Stimulated activated naive B cell treated with anti-CD40 and anti-IgM and Interleukin-4, amounts not matched to agents 10 μg/mL and 1 μg/mL and 100 μg/mL, for 72 hours (primary cell): ENCODE measurements at regions not wholly inside any gene's neighbourhood (a gene's known extent, or its start where the extent isn't known, plus 50 kb on each side); places are given as distances from the start of the nearest gene placed in this dataset.
"Not testable (repeated sequence)": the region's sequence is repeated elsewhere in the genome, so short reads cannot be mapped to it uniquely, and the experiment has no call there.

Source experiments
- ATAC-seq, 2 donors: fragments of 150-1000 bp; cut with Tn5 transposase; replicated peaks; 2 replicates each; pipeline ENCODE4 v1.10.0; 2021; ENCODE audit warnings: moderate library complexity in 1 of 2
- DNase-seq: peaks from one replicate; pipeline ENCODE4 v3.0.0; 2021
- H3K27ac Mint-ChIP-seq: one replicate; pipeline ENCODE4 v1.8.0; 2022; ENCODE audit warnings: mild to moderate bottlenecking, mixed read lengths
- H3K27me3 Mint-ChIP-seq, 2 donors: one replicate each; pipeline ENCODE4 v1.8.0; 2022; ENCODE audit warnings: mixed read lengths in 2 of 2
- H3K36me3 Mint-ChIP-seq, 2 donors: one replicate each; pipeline ENCODE4 v1.8.0; 2022; ENCODE audit warnings: mixed read lengths in 2 of 2, mild to moderate bottlenecking in 1 of 2
- H3K4me1 Mint-ChIP-seq, 2 donors: one replicate each; pipeline ENCODE4 v1.8.0; 2022; ENCODE audit warnings: mixed read lengths in 2 of 2, mild to moderate bottlenecking in 1 of 2
- H3K4me3 Mint-ChIP-seq, 2 donors: one replicate each; pipeline ENCODE4 v1.8.0; 2022; ENCODE audit warnings: mild to moderate bottlenecking in 2 of 2, mixed read lengths in 2 of 2, moderate library complexity in 1 of 2
- H3K9me3 Mint-ChIP-seq, 2 donors: one replicate each; pipeline ENCODE4 v1.8.0; 2022; ENCODE audit warnings: mixed read lengths in 2 of 2, mild to moderate bottlenecking in 1 of 2

DNA sequence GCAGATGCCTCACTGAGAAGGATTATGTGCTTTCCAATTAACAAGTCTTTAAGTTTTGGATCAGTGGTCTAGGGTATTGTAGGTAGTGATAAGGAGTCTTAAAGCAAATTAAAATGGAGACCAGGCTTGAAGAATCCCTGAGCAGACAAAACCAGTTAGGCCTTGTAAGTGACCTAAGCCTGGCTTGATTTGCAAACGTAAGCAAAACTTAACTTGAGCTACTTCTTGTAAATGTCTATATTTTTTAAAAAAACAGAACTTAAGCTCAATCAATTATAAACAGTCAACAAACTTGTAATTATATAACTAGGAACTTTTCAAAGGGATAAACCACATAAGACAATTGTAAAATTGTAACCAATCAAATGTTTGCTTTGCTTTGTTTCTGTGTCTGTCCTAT lies 72.7 kb upstream of the NALF2 start:
- H3K4me1 Mint-ChIP-seq: no peaks in the 10 kb centered on the region
- H3K27me3 Mint-ChIP-seq: peaks cover 13 to 15% of the 10 kb centered on the region in 2 donors
- ATAC-seq (no peak), DNase-seq (no peak)
- no peak overlapping the region for H3K4me3 Mint-ChIP-seq
- no peak overlapping the region for H3K27ac Mint-ChIP-seq
- H3K36me3 Mint-ChIP-seq: no peaks in the 10 kb centered on the region
- no peaks in the 10 kb centered on the region for H3K9me3 Mint-ChIP-seq

DNA sequence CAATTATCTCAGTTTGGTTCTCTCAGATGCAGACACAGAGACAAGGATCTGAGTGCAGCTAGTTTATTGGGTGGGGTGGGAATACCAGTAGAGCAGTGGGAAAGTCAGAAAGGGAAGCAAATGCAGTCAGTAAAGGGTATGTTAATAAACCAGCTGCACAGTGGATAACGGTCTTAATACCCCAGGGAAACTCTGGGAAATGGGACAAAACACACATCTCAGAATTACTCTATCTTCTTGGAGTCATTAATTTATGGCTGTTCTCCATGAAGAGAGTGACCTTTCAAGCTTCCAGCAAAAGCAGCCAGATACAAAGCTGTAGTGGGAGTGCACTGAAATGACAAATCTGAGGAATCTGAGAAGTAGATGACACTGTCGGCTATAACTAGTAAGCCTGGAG lies 73.3 kb upstream of the NALF2 start:
- H3K36me3 Mint-ChIP-seq: no peaks in the 10 kb centered on the region
- H3K27me3 Mint-ChIP-seq: peaks cover 13 to 15% of the 10 kb centered on the region in 2 donors
- no peaks in the 10 kb centered on the region for H3K4me1 Mint-ChIP-seq
- ATAC-seq (no peak), DNase-seq (no peak)
- no peak overlapping the region for H3K27ac Mint-ChIP-seq
- H3K9me3 Mint-ChIP-seq: no peaks in the 10 kb centered on the region
- H3K4me3 Mint-ChIP-seq: no peak overlapping the region

DNA sequence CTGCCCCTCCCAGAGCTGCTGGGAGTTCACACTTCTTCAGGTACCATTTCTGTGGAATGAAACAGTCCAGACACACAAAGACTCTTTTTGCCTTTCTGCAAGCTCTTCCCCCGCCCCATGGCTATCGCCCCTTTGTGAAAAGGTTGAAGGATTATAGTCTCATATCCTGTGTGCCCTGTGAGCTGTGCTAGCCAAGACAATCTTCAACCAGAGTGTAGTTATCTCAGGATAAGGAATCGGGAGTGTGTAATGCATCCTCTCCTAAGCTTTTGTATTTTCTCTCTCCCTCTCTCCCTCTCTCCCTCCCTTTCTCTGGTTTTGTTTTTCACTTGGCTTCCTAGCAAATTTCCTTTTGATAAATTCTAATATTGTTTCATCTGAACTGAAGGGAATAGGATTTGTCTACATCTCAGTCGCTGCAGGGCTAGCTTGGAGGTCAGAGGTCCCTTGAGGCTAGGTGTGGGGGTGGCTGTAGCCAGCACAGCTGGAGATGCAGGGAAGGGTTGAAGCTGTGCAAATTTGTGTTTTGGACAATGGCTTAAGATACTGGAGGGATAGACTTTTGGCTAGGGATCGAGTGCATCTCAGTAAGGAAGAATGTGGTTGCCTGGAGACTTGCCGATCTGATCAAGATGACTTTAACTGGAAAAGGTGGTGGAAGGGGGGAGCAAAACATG lies 74.6 kb upstream of the NALF2 start:
- H3K4me3 Mint-ChIP-seq: no peak overlapping the region
- H3K36me3 Mint-ChIP-seq: no peaks in the 10 kb centered on the region
- H3K27me3 Mint-ChIP-seq: peaks cover 13 to 19% of the 10 kb centered on the region in 2 donors
- no peak for ATAC-seq
- no peak overlapping the region for H3K27ac Mint-ChIP-seq
- H3K9me3 Mint-ChIP-seq: no peaks in the 10 kb centered on the region
- DNase-seq: no peak
- H3K4me1 Mint-ChIP-seq: no peaks in the 10 kb centered on the region

DNA sequence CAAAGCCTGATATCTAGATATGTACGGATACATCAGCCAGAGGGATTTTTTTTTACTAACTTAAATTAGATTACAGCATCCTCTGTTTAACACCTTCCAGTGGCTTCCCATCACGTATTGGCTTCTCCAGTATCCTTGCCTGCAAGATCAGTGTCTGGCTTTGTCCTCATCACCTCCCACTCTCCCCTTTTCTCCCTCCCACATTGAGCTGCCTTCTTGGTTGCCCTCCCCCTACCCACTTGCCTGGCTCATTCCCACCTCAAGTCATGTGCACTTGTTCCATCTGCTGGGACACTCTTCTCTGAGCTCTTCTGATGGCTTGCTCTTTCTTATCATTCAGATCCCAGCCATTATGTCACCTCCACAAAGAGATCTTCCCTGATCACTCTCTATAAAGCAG lies 75.9 kb upstream of the NALF2 start:
- no peaks in the 10 kb centered on the region for H3K4me1 Mint-ChIP-seq
- no peak overlapping the region for H3K27ac Mint-ChIP-seq
- peaks cover 13 to 19% of the 10 kb centered on the region in 2 donors for H3K27me3 Mint-ChIP-seq
- no peak for ATAC-seq
- no peak overlapping the region for H3K4me3 Mint-ChIP-seq
- no peak for DNase-seq
- H3K9me3 Mint-ChIP-seq: peaks cover 0 to 3% of the 10 kb centered on the region in 2 donors
- H3K36me3 Mint-ChIP-seq: no peaks in the 10 kb centered on the region

DNA sequence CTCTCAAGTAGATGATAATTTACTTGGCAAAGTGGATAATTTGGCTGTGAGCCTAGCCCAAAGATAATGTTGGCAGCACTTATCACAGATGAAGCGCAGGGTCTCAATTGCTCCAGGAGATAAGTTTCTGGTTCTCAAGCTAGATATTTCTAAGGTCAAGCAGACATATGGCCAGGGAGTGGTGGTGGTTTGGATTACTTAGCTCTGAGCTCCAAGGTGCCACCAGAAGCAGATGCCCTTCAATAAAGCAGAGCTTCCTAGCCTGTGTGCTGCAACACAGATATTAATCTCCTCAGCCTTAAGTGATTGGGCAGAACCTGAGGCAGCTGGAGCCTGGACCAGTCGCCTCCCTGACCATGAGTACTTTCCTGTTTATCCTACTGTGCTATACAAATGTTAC lies 79.2 kb upstream of the NALF2 start:
- H3K4me3 Mint-ChIP-seq: no peak overlapping the region
- no peak for ATAC-seq
- peaks cover 6 to 17% of the 10 kb centered on the region in 2 donors for H3K27me3 Mint-ChIP-seq
- no peak overlapping the region for H3K27ac Mint-ChIP-seq
- H3K4me1 Mint-ChIP-seq: no peaks in the 10 kb centered on the region
- H3K9me3 Mint-ChIP-seq: peaks cover 0 to 3% of the 10 kb centered on the region in 2 donors
- no peak for DNase-seq
- H3K36me3 Mint-ChIP-seq: no peaks in the 10 kb centered on the region

DNA sequence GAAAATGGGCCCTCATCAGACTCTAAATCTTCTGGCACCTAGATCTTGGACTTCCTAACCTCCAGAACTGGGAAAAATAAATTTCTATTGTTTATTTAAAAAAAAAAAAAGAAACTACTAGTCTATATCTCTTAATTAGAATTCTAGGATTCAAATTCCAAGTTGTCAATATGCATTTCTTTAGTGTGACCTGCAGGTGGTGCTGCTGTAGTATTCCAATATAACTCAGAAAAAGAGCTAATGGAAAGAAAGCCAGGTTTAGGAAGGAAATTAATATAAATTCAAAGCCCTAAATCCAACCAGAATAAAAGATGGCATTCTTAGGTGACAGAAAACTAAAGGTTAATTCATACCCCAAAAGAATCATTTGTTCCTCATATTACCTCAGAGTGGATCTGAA lies 80.0 kb upstream of the NALF2 start:
- DNase-seq (no peak), ATAC-seq (no peak)
- peaks cover 0 to 13% of the 10 kb centered on the region in 2 donors for H3K27me3 Mint-ChIP-seq
- H3K4me3 Mint-ChIP-seq: no peak overlapping the region
- H3K9me3 Mint-ChIP-seq: peaks cover 0 to 3% of the 10 kb centered on the region in 2 donors
- no peaks in the 10 kb centered on the region for H3K4me1 Mint-ChIP-seq
- H3K27ac Mint-ChIP-seq: no peak overlapping the region
- peaks cover 0 to 1% of the 10 kb centered on the region in 2 donors for H3K36me3 Mint-ChIP-seq

DNA sequence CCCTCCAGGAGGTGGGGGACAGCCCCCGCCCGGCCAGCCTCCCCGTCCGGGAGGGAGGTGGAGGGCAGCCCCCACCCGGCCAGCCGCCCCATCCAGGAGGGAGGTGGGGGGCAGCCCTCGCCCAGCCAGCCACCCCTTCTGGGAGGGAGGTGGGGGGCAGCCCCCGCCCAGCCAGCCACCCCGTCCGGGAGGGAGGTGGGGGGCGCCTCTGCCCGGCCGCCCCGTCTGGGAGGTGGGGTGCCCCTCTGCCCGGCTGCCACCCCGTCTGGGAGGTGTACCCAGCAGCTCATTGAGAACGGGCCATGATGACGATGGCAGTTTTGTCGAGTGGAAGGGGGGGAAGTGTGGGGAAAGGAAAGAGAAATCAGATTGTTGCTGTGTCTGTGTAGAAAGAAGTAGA lies 81.9 kb upstream of the NALF2 start:
- not testable (repeated sequence) for H3K4me3 Mint-ChIP-seq, H3K27me3 Mint-ChIP-seq, H3K9me3 Mint-ChIP-seq, H3K36me3 Mint-ChIP-seq, DNase-seq, H3K4me1 Mint-ChIP-seq, ATAC-seq, H3K27ac Mint-ChIP-seq

DNA sequence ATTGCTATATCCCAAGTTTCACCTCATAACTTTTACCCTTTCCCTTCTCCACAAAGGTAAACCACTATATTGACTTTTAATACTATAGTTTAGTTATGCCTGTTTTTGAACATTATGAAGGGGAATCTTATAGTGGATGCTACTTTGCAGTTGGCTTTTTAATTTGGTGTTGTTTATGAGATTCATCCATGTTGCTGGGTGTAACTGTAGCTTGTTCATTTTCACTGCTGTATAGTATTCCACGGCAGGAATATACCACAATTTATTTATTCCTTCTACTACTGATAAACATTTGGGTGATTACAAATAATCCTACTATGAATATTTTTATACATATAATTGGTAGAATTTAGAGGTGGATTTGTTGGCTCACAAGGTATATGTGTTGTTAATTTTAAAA lies 88.4 kb upstream of the NALF2 start:
- H3K27me3 Mint-ChIP-seq: no peaks in the 10 kb centered on the region
- no peaks in the 10 kb centered on the region for H3K4me1 Mint-ChIP-seq
- H3K36me3 Mint-ChIP-seq: peaks cover 0 to 1% of the 10 kb centered on the region in 2 donors
- ATAC-seq: no peak
- no peak overlapping the region for H3K27ac Mint-ChIP-seq
- peaks cover 3 to 5% of the 10 kb centered on the region in 2 donors for H3K9me3 Mint-ChIP-seq
- no peak overlapping the region for H3K4me3 Mint-ChIP-seq
- no peak for DNase-seq

DNA sequence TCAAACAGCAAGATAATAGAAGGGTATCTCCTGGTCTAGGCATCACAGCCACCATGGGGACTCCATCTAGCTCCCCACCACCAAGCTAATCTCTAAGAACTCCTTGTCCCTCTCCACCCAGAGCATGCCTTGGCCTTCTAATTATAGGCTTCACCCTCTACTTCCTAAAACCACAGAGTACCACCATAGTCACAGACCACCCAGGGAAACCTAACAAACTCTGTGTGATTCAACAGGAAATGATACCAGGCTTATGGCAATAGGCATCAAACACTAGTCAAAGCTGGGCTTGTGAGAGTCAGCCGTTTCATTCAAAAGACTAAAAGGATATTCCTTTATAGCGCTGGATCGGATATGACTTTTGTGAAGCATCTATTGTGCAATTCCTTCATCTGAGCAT lies 91.5 kb upstream of the NALF2 start:
- ATAC-seq: no peak
- no peaks in the 10 kb centered on the region for H3K36me3 Mint-ChIP-seq
- H3K27me3 Mint-ChIP-seq: no peaks in the 10 kb centered on the region
- no peak for DNase-seq
- H3K4me3 Mint-ChIP-seq: no peak overlapping the region
- no peaks in the 10 kb centered on the region for H3K4me1 Mint-ChIP-seq
- H3K27ac Mint-ChIP-seq: no peak overlapping the region
- H3K9me3 Mint-ChIP-seq: peaks cover 3 to 5% of the 10 kb centered on the region in 2 donors

DNA sequence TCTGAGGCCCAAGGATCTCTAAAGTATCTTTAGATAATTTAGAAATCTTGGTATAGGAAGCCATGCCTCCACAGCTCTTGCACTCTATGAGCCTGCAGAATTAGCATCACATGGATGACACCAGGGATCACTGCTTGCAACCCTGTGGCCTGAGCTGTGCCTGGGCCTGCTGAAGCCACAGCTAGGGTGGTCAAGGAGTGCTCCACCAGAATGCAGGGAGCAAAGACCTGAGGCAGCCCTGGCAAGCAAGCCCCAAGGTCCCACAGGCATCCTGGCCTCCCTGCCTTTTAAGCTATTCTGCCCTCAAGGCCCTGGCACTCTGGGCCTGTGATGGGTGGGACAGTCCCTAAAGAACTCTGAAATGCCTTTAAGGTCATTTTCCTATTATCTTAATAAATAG lies 105.2 kb upstream of the NALF2 start:
- Mint-ChIP-seq H3K4me1 (no peaks in the 10 kb centered on the region), H3K27me3 (peaks cover 5 to 6% of the 10 kb centered on the region in 2 donors), H3K27ac (no peak overlapping the region), H3K9me3 (no peaks in the 10 kb centered on the region), H3K4me3 (no peak overlapping the region), H3K36me3 (no peaks in the 10 kb centered on the region)
- DNase-seq (no peak), ATAC-seq (no peak)

DNA sequence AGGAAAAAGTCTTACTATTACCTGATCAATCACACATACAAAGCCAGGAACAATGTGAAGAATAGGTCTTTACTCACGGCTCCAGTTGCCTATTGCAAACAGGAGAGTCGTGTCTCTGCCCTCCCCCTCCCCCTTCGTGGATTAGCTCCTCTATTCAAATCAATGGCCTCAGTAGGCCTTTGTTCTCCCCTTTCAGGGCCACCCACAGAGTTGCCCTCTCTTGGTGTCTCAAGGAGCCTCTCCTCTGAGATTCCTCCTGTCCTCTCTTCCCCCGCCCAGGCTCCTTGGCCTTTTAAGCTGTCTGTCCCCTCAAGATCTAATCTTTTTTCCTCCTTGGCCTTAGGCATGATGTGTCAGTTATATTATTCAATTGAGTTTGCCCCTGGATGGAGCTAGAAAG lies 107.2 kb upstream of the NALF2 start:
- no peak overlapping the region for H3K4me3 Mint-ChIP-seq
- H3K9me3 Mint-ChIP-seq: no peaks in the 10 kb centered on the region
- H3K4me1 Mint-ChIP-seq: no peaks in the 10 kb centered on the region
- ATAC-seq: no peak
- H3K27me3 Mint-ChIP-seq: peaks cover 5 to 6% of the 10 kb centered on the region in 2 donors
- no peaks in the 10 kb centered on the region for H3K36me3 Mint-ChIP-seq
- no peak overlapping the region for H3K27ac Mint-ChIP-seq
- no peak for DNase-seq

DNA sequence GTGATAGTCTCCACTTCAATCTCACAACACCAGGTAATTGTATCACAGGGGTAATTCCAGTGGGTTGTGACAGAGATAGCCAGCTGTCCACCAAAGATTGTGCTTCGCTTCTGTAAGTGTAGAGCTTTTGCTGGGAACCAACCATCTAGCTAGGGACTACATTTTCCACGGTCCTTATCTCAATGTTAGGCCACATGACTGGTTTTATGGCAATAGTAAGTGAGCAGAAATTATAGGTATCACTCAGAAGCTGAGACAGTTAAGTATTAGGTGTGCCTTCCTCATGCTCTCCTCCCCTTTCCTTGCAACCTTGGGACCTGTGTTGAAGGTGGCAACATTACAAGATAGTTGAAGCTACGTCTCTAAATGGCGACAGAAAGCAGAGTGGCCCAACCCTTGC lies 108.8 kb upstream of the NALF2 start:
- Mint-ChIP-seq H3K36me3 (no peaks in the 10 kb centered on the region), H3K27me3 (peaks cover 6 to 13% of the 10 kb centered on the region in 2 donors), H3K4me1 (no peaks in the 10 kb centered on the region), H3K9me3 (no peaks in the 10 kb centered on the region), H3K4me3 (no peak overlapping the region), H3K27ac (no peak overlapping the region)
- no peak for ATAC-seq
- no peak for DNase-seq

DNA sequence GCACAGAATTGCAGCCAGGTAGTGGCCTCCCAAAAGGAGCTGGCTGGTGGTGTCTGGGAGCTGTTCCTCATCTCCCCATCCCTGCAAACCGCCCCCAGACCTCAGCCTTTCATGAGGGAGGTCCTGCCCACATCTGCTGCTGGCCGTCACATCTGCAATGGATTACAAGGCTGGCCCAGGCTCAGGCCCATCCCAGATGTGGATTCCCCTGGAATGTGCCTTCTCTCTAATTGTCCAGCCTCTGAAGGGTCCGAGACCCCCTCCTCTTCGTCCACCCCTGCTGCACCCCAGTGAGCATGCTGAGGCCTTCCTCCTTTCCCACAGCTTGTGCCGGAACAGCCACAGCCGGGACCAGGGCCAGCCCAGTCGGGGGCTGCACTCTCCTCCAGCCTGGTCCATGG lies 115.0 kb upstream of the NALF2 start:
- no peak overlapping the region for H3K27ac Mint-ChIP-seq
- ATAC-seq (no peak), DNase-seq (no peak)
- no peaks in the 10 kb centered on the region for H3K9me3 Mint-ChIP-seq
- no peaks in the 10 kb centered on the region for H3K36me3 Mint-ChIP-seq
- H3K27me3 Mint-ChIP-seq: peaks cover 18 to 34% of the 10 kb centered on the region in 2 donors
- no peak overlapping the region for H3K4me3 Mint-ChIP-seq
- H3K4me1 Mint-ChIP-seq: no peaks in the 10 kb centered on the region

DNA sequence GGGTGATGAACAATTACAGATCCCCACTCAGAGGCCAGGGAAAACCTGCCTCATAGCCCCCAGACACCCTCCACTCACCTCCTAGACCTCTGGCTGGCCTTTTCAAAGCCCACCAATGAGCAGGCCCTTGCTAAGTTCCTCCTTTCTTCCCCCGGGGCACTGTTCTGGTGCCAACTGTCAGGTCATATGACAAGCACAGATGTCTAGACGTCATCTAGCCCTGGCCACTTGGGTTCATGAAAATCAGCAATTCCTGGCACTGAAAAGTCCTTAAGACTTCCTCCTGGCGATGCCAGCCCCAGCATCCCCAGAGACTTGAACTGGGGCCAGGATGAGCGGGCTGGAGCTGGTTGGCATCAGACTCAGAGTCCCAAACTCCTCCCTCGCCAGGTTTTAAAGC lies 115.6 kb upstream of the NALF2 start:
- Mint-ChIP-seq H3K27me3 (peaks cover 18 to 34% of the 10 kb centered on the region in 2 donors), H3K4me3 (no peak overlapping the region), H3K27ac (no peak overlapping the region), H3K36me3 (no peaks in the 10 kb centered on the region), H3K4me1 (no peaks in the 10 kb centered on the region), H3K9me3 (no peaks in the 10 kb centered on the region)
- DNase-seq (no peak), ATAC-seq (no peak)

DNA sequence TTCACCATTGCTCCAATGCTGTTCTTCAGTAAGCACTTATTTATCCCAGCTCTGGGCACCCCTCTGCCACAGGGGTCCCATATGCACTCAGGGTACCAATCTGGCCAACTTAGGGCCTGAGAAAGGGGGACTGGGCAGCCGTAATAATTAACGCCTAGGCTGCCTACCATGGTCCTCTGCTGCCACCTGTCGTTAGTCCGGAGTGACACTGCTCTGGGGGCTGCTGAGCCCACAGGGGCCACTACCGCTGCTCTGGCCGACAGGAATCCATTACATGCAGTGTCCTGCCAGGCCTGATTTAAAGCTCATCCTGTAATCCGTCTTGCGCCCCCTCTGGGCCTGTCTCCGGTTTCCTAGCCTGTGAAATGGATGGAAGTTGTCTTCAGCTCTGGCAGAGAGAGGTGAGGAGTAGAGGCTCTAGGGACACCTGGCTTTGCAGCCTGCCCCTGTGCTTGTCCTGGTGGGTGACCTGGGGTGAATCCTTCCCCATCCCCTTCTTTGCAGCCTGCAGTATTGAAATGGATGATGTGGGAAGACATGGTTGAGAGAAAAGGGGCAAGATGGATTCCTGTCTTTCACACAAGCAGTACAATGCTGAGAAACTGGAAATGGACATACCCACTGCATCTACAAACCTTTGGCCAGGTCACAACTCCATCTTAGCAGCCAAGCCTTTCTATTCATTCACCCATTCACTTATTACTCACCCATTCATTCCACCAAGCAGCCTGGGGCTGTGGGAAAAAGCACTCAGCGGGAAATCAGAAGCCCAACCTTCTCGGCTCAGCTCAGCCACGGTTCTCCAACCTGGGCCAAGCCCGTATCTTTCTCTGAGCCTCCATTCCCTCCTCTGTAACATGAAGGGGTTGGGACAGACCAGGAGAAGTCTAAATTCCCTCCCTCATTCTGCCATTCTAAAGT lies 116.3 kb upstream of the NALF2 start:
- H3K4me1 Mint-ChIP-seq: no peaks in the 10 kb centered on the region
- no peak overlapping the region for H3K27ac Mint-ChIP-seq
- peak; percentile 17 for DNase-seq
- H3K36me3 Mint-ChIP-seq: no peaks in the 10 kb centered on the region
- no peaks in the 10 kb centered on the region for H3K9me3 Mint-ChIP-seq
- no peak overlapping the region for H3K4me3 Mint-ChIP-seq
- ATAC-seq: peak; percentile 64 to 84
- peaks cover 18 to 34% of the 10 kb centered on the region in 2 donors for H3K27me3 Mint-ChIP-seq
